Nephron (organoid): ENCODE measurements at regions not wholly inside any gene's neighbourhood (a gene's known extent, or its start where the extent isn't known, plus 50 kb on each side); places are given as distances from the start of the nearest gene placed in this dataset.

Experiments
- H3K27ac Mint-ChIP-seq, 3 experiments: 2 replicates each; pipeline ENCODE4 v1.8.0; 2020; ENCODE audit warnings: mixed read lengths in 3 of 3, mild to moderate bottlenecking in 2 of 3, moderate library complexity in 1 of 3
- H3K27me3 Mint-ChIP-seq: 2 replicates; pipeline ENCODE4 v1.8.0; 2021; ENCODE audit warnings: low read depth, mild to moderate bottlenecking, moderate library complexity, mixed read lengths
- H3K36me3 Mint-ChIP-seq: 2 replicates; pipeline ENCODE4 v1.8.0; 2020; ENCODE audit warnings: low read depth, mixed read lengths
- H3K4me1 Mint-ChIP-seq: 2 replicates; pipeline ENCODE4 v1.8.0; 2020; ENCODE audit warnings: mixed read lengths
- H3K4me3 Mint-ChIP-seq, 3 experiments: 2 replicates each; pipeline ENCODE4 v1.8.0; 2020; ENCODE audit warnings: mild to moderate bottlenecking in 3 of 3, mixed read lengths in 3 of 3, moderate library complexity in 2 of 3
- H3K9me3 Mint-ChIP-seq: 2 replicates; pipeline ENCODE4 v1.8.0; 2020; ENCODE audit warnings: mixed read lengths
- CTCF ChIP-seq, 3 experiments: fragments of 200-600 bp; sonication (generic); IDR thresholded peaks; one replicate each; pipeline ENCODE4 v1.5.0; 2021; ENCODE audit warnings: antibody characterized with exemption in 3 of 3; ENCODE audit not compliant: unreplicated experiment in 3 of 3

GRCh38 chr3:14328422-14328821 is 74.0 kb upstream of the SLC6A6 start:
- Mint-ChIP-seq H3K27ac (no peak overlapping the region), H3K36me3 (no peaks in the 10 kb centered on the region), H3K4me3 (no peak overlapping the region), H3K4me1 (peaks cover 25% of the 10 kb centered on the region), H3K9me3 (peaks cover 5% of the 10 kb centered on the region), H3K27me3 (peaks cover 28% of the 10 kb centered on the region)
- no peak for TF ChIP-seq CTCF (IDR thresholded peaks at IDR 0.05; ENCODE audit: unreplicated experiment in 3 of 3)

- no peaks in the 10 kb centered on the region for H3K36me3 Mint-ChIP-seq
- no peak overlapping the region for H3K4me3 Mint-ChIP-seq
- peaks cover 17% of the 10 kb centered on the region for H3K4me1 Mint-ChIP-seq
- peak overlapping the region; percentile 31 to 43 (median 43) for H3K27ac Mint-ChIP-seq
- H3K27me3 Mint-ChIP-seq: peaks cover 20% of the 10 kb centered on the region
- peaks cover 5% of the 10 kb centered on the region for H3K9me3 Mint-ChIP-seq
- no peak for TF ChIP-seq CTCF (IDR thresholded peaks at IDR 0.05; ENCODE audit: unreplicated experiment in 3 of 3)
Observed at GRCh38 chr3:14329116-14329830, 73.1 kb upstream of the SLC6A6 start.

- H3K4me1 Mint-ChIP-seq: peaks cover 11% of the 10 kb centered on the region
Observed at GRCh38 chr3:14329842-14330241, 72.6 kb upstream of the SLC6A6 start.

GRCh38 chr3:14330508-14330907 is 71.9 kb upstream of the SLC6A6 start:
- Mint-ChIP-seq H3K27ac (no peak overlapping the region), H3K27me3 (peaks cover 29% of the 10 kb centered on the region)
- no peak for TF ChIP-seq CTCF (IDR thresholded peaks at IDR 0.05; ENCODE audit: unreplicated experiment in 3 of 3)

More at GRCh38 chr3:14329842-14330241, 72.6 kb upstream of the SLC6A6 start:
- Mint-ChIP-seq H3K27me3 (peaks cover 23% of the 10 kb centered on the region), H3K27ac (no peak overlapping the region), H3K4me3 (no peak overlapping the region), H3K36me3 (no peaks in the 10 kb centered on the region), H3K9me3 (peaks cover 5% of the 10 kb centered on the region)
- no peak for TF ChIP-seq CTCF (IDR thresholded peaks at IDR 0.05; ENCODE audit: unreplicated experiment in 3 of 3)

GRCh38 chr3:14331251-14331650 is 71.2 kb upstream of the SLC6A6 start:
- H3K27ac Mint-ChIP-seq: peak overlapping the region in 1 of 3 experiments; percentile 22
- no peak for TF ChIP-seq CTCF (IDR thresholded peaks at IDR 0.05; ENCODE audit: unreplicated experiment in 3 of 3)
- H3K27me3 Mint-ChIP-seq: peaks cover 29% of the 10 kb centered on the region
- peaks cover 5% of the 10 kb centered on the region for H3K4me1 Mint-ChIP-seq
- no peak overlapping the region for H3K4me3 Mint-ChIP-seq
- peaks cover 5% of the 10 kb centered on the region for H3K9me3 Mint-ChIP-seq
- no peaks in the 10 kb centered on the region for H3K36me3 Mint-ChIP-seq

More at GRCh38 chr3:14330508-14330907, 71.9 kb upstream of the SLC6A6 start:
- H3K4me3 Mint-ChIP-seq: no peak overlapping the region
- H3K4me1 Mint-ChIP-seq: peaks cover 5% of the 10 kb centered on the region
- H3K36me3 Mint-ChIP-seq: no peaks in the 10 kb centered on the region
- H3K9me3 Mint-ChIP-seq: peaks cover 5% of the 10 kb centered on the region

GRCh38 chr3:14332392-14332791 is 70.0 kb upstream of the SLC6A6 start:
- no peak for TF ChIP-seq CTCF (IDR thresholded peaks at IDR 0.05; ENCODE audit: unreplicated experiment in 3 of 3)
- Mint-ChIP-seq H3K4me1 (peaks cover 9% of the 10 kb centered on the region), H3K27me3 (peaks cover 39% of the 10 kb centered on the region), H3K27ac (no peak overlapping the region), H3K9me3 (peaks cover 5% of the 10 kb centered on the region), H3K4me3 (no peak overlapping the region), H3K36me3 (no peaks in the 10 kb centered on the region)
